ENCODE measurements at regions not wholly inside any gene's neighbourhood (a gene's known extent, or its start where the extent isn't known, plus 50 kb on each side); places are given as distances from the start of the nearest gene placed in this dataset.

DNA sequence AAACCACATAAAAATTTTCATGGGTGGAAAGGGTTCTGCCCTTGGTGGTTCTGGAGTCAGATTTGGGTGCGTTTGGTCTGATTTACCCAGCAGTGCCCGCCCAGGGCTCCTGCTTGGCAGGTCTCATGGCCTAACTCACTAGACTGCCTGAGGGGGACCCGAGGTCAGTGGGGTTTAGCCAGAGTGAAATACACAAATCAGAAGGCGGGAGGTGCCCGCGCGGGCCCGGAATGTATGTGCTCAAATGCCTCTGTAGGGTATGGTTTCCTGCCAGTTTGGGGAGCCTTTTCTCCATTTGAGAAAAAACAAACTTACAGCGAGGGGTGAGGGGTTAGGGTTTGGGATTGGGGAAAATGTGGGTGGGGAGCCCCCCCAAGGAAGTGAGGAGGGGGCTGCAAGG, 70.9 kb upstream of the POLG start:
- no peak overlapping the region for H3K4me3 ChIP-seq (ENCODE audit: low read length)
- no peak for DNase-seq (ENCODE audit: low read depth)
- TF ChIP-seq, protein P1, sequence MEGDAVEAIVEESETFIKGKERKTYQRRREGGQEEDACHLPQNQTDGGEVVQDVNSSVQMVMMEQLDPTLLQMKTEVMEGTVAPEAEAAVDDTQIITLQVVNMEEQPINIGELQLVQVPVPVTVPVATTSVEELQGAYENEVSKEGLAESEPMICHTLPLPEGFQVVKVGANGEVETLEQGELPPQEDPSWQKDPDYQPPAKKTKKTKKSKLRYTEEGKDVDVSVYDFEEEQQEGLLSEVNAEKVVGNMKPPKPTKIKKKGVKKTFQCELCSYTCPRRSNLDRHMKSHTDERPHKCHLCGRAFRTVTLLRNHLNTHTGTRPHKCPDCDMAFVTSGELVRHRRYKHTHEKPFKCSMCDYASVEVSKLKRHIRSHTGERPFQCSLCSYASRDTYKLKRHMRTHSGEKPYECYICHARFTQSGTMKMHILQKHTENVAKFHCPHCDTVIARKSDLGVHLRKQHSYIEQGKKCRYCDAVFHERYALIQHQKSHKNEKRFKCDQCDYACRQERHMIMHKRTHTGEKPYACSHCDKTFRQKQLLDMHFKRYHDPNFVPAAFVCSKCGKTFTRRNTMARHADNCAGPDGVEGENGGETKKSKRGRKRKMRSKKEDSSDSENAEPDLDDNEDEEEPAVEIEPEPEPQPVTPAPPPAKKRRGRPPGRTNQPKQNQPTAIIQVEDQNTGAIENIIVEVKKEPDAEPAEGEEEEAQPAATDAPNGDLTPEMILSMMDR (conservative IDR thresholded peaks at IDR 0.05; ENCODE audit: low read length) = no peak

DNA sequence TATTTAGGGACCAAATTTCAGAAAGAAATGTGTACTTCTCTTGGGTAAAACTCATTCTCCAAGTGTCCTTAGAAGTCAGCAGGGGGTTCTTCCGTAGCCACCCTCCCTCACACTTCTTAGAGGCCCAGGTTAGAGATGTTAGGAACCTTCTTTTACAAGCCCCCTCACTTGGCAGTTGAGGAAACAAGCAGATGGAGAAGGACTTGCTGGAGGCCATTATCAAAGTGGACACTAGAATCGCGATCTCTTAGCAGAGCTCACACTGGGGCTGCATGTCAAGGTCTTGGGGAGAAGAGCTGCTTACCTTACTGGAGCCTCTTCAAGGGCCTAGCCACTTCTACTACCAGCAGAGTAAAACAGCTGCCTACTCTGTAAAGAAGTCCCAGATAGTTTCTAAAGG, 69.4 kb upstream of the POLG start:
- no peak for DNase-seq (ENCODE audit: low read depth)
- TF ChIP-seq, protein P1 (conservative IDR thresholded peaks at IDR 0.05; ENCODE audit: low read length) = no peak
- H3K4me3 ChIP-seq (ENCODE audit: low read length) = no peak overlapping the region

DNA sequence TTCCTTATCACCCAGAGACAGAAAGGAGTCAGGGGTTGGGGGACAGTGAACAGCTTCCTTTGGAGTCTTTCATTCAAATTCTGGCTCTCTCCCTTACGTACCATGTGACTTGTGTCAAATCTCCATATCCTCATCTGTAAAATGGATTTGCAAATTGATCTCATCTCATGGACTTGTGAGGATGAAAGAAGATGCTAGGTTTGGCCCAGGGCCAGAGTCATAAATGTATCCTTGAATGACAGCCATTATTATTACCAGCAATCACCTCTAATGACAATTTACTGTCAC, 67.8 kb upstream of the POLG start:
- DNase-seq (ENCODE audit: low read depth) = no peak
- TF ChIP-seq, protein P1 (conservative IDR thresholded peaks at IDR 0.05; ENCODE audit: low read length) = no peak
- no peak overlapping the region for H3K4me3 ChIP-seq (ENCODE audit: low read length)

DNA sequence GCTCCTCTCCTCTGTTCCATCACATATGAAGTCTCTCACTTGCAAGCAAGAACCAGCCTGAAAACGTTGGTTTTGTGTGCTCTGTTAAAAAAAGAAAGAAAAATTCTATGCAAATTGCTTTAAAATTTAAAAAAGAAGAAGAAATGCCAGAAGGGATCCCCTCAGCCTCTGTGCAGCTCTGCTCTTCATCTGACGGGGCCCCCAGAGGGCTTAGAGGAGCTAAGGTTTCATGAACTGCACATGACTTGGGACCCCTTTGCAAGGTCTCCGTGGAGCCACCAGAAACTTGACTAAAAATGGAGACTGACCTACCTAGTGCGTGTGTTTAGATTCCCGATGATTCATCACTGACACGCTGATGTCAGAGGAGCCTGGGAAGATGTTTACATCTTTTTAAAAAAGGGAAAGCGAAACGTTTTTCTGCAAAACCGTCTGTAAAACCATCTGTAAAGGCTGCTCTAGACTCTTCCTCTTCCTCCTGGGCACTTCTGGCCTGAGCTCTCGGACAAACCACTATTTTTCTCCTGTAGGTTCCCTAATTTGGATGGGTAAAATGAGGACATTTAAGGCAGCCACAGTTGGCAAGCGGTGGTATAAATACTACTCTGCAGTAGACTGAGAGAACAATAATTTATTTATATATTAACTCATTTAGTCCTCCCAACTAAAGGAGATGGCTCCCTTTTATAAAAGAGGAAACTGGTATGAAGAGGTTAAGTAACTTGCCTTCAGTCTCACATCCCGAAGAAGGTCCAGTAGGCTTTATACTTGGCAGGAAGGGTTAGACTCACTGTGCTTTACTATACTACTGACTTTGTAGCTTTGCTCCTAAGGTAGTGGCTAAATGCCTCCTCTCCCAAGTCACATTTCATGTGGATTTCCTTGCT, 67.2 kb upstream of the POLG start:
- TF ChIP-seq, protein P1 (conservative IDR thresholded peaks at IDR 0.05; ENCODE audit: low read length) = no peak
- peak; percentile 31 for DNase-seq (ENCODE audit: low read depth)

DNA sequence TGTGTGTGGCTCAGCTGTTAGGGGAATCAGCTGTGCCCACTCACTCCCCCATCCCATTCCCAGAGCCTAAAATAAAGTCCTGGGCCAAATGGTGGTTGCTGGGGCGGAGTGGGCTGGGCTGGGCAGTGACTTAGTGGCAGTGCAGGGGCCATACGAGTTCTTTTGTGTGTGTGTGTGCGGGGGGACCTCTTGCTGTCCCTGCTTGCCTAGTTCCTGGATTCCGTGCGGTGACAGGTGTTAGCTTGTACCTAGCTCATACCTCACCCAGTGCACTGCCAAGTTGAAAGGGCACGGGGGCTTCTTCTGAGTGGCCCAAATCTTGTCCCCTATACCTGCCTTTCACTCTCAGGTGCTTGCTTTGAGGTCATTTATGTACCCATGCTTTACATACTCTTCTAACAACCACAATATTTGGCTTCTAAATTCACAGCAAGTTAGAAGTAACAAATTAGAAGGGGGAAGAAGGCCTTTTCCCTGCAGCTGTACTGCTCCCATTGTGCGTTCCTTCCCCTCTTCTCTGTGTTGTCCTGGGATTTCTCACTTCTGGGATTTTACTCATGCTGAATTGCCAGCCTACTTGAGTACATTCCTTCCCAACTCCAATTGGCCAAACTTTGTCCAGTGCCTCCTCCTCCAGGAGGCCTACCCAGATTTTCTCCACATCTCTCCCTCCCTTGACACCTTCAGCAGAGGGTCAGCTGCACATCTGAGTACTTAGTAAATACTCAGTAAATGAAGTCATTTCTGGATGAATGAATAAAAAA, 66.3 kb upstream of the POLG start:
- H3K4me3 ChIP-seq (ENCODE audit: low read length) = no peak overlapping the region
- DNase-seq (ENCODE audit: low read depth) = no peak
- TF ChIP-seq, protein P1 (conservative IDR thresholded peaks at IDR 0.05; ENCODE audit: low read length) = no peak

More for the DNA sequence above, 67.2 kb upstream of the POLG start:
- H3K4me3 ChIP-seq (ENCODE audit: low read length) = peak overlapping the region; percentile 18

DNA sequence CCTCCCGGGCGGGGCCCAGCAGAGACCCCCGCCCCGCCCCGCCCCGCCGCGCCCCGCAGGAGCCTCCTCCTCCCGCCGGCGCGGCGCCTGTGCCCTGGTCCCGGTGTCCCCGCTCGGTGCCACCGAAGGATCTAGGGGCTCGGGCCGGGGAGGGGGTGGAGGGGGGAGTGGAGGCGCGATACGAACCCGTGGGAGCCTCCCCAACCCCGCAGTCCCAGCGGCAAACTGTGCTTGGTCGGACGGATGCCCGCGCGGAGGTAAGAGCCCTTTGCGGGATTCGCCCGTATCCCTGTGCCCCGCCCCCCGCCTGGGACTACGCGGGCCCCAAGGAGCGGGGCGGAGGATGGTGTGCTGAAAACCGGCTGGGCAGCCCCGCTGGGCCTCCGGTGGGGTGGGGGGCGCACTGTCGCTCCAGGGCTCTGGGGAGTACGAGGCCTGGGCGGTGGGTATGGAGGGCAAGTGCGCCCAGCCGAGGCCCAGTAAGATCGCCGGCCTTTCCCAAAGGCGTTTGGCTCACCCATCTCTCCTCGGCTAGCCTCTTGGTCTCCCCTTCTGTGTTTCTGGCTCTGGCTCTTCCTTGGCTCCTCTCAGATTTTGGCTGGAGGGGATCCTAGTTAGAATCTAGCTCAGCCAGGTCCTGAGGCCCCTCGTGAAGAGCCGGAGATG, 65.6 kb upstream of the POLG start:
- TF ChIP-seq, protein P1 (conservative IDR thresholded peaks at IDR 0.05; ENCODE audit: low read length) = no peak
- no peak for DNase-seq (ENCODE audit: low read depth)
- H3K4me3 ChIP-seq (ENCODE audit: low read length) = no peak overlapping the region

Measured in AG10803 (cell line).